ENCODE measurements at regions not wholly inside any gene's neighbourhood (a gene's known extent, or its start where the extent isn't known, plus 50 kb on each side); places are given as distances from the start of the nearest gene placed in this dataset.

- no peak overlapping the region for H2AFZ ChIP-seq (ENCODE audit: low read depth)
- no peaks in the 10 kb centered on the region for H3K9me3 ChIP-seq
- no peak overlapping the region for H3K4me3 ChIP-seq (ENCODE audit: low read depth in 2 of 2, low read length in 1 of 2)
- CTCF ChIA-PET, result no interaction called here
- 19% methylated on average over 3 of the region's 3 CpGs for WGBS (ENCODE audit: low lambda C conversion rate)
- no peak overlapping the region for H3K27ac ChIP-seq (ENCODE audit: low read depth in 2 of 2, low read length in 1 of 2)
- H3K79me2 ChIP-seq (ENCODE audit: insufficient read depth), result no peaks in the 10 kb centered on the region
- POLR2A ChIA-PET, result no interaction called here
- TF ChIP-seq SMC3 (IDR thresholded peaks at IDR 0.05; ENCODE audit: low read depth, low read length) (no peak), PBX3 (IDR thresholded peaks at IDR 0.05) (no peak), MXI1 (IDR thresholded peaks at IDR 0.05; ENCODE audit: low read depth, low read length) (no peak), RAD21 (IDR thresholded peaks at IDR 0.05; ENCODE audit: low read length) (no peak), EZH2phosphoT487 (IDR thresholded peaks at IDR 0.05; ENCODE audit: borderline replicate concordance, low read depth) (no peak), REST (IDR thresholded peaks at IDR 0.05; ENCODE audit: low read depth, low read length) (no peak), TAF1 (IDR thresholded peaks at IDR 0.05; ENCODE audit: borderline replicate concordance, low read depth, low read length) (no peak), MEF2A (IDR thresholded peaks at IDR 0.05; ENCODE audit: borderline replicate concordance, low read depth) (no peak)
- H3K4me2 ChIP-seq, result no peak overlapping the region
- H3K9ac ChIP-seq, result no peak overlapping the region
- no peaks in the 10 kb centered on the region for H3K9me2 ChIP-seq
- H3K27me3 ChIP-seq (ENCODE audit: insufficient read depth), result no peaks in the 10 kb centered on the region
- no peaks in the 10 kb centered on the region for H3K36me3 ChIP-seq (replicated peaks in 1 of 2; ENCODE audit: control insufficient read depth in 1 of 2, insufficient read depth in 2 of 2, low read length in 1 of 2)
- no peaks in the 10 kb centered on the region for H4K20me1 ChIP-seq (ENCODE audit: insufficient read depth)
- no peaks in the 10 kb centered on the region for H3F3A ChIP-seq (replicated peaks; ENCODE audit: insufficient read depth)
- DNase-seq, result no peak
- H3K4me1 ChIP-seq (ENCODE audit: control insufficient read depth in 1 of 2, insufficient read depth in 2 of 2, low read depth in 1 of 2, low read length in 1 of 2), result no peaks in the 10 kb centered on the region
Observed at GRCh38 chr2:195121341-195121740, 535.7 kb upstream of the SLC39A10 start.

GRCh38 chr2:195119231-195119630, 537.8 kb upstream of the SLC39A10 start:
- Histone ChIP-seq H3K9me3 (no peaks in the 10 kb centered on the region), H3K4me1 (ENCODE audit: control insufficient read depth in 1 of 2, insufficient read depth in 2 of 2, low read depth in 1 of 2, low read length in 1 of 2) (no peaks in the 10 kb centered on the region), H4K20me1 (ENCODE audit: insufficient read depth) (no peaks in the 10 kb centered on the region), H3K4me2 (no peak overlapping the region), H3K79me2 (ENCODE audit: insufficient read depth) (no peaks in the 10 kb centered on the region), H3K27me3 (ENCODE audit: insufficient read depth) (no peaks in the 10 kb centered on the region), H2AFZ (ENCODE audit: low read depth) (no peak overlapping the region), H3K9me2 (no peaks in the 10 kb centered on the region), H3F3A (replicated peaks; ENCODE audit: insufficient read depth) (no peaks in the 10 kb centered on the region), H3K27ac (ENCODE audit: low read depth in 2 of 2, low read length in 1 of 2) (no peak overlapping the region), H3K9ac (no peak overlapping the region), H3K36me3 (replicated peaks in 1 of 2; ENCODE audit: control insufficient read depth in 1 of 2, insufficient read depth in 2 of 2, low read length in 1 of 2) (no peaks in the 10 kb centered on the region), H3K4me3 (ENCODE audit: low read depth in 2 of 2, low read length in 1 of 2) (no peak overlapping the region)
- ChIA-PET POLR2A (no interaction called here), CTCF (no interaction called here)
- DNase-seq, result no peak
- TF ChIP-seq RAD21 (IDR thresholded peaks at IDR 0.05; ENCODE audit: low read length) (no peak), POLR2AphosphoS5 (IDR thresholded peaks at IDR 0.05; ENCODE audit: low read depth, low read length) (no peak), TAF1 (IDR thresholded peaks at IDR 0.05; ENCODE audit: borderline replicate concordance, low read depth, low read length) (no peak), IRF3 (IDR thresholded peaks at IDR 0.05; ENCODE audit: low read depth, low read length) (no peak), NFIC (IDR thresholded peaks at IDR 0.05; ENCODE audit: borderline replicate concordance) (no peak), FOXJ3 (CRISPR knock-in tag; IDR thresholded peaks at IDR 0.05) (no peak), RXRA (IDR thresholded peaks at IDR 0.05; ENCODE audit: borderline replicate concordance, low read depth) (no peak), CHD2 (IDR thresholded peaks at IDR 0.05; ENCODE audit: low read length, partially characterized antibody) (no peak), FOSL2 (IDR thresholded peaks at IDR 0.05; ENCODE audit: borderline replicate concordance, low read depth) (no peak), EP300 (IDR thresholded peaks at IDR 0.05; ENCODE audit: borderline replicate concordance in 1 of 2, low read depth in 1 of 2, low read length in 1 of 2) (no peak), GABPA (IDR thresholded peaks at IDR 0.05; ENCODE audit: low read depth) (no peak), YY1 (IDR thresholded peaks at IDR 0.05; ENCODE audit: low read depth) (no peak), MAX (IDR thresholded peaks at IDR 0.05; ENCODE audit: low read depth) (no peak), REST (IDR thresholded peaks at IDR 0.05; ENCODE audit: low read depth, low read length) (no peak)
